ENCODE measurements at regions not wholly inside any gene's neighbourhood (a gene's known extent, or its start where the extent isn't known, plus 50 kb on each side); places are given as distances from the start of the nearest gene placed in this dataset.

GRCh38 chr12:24723759-24724158, 225.1 kb downstream of the BCAT1 start:
- no peak for DNase-seq (ENCODE audit: low spot score)
- Histone ChIP-seq H3K27me3 (no peaks in the 10 kb centered on the region), H3K27ac (no peak overlapping the region), H3K9me3 (ENCODE audit: low read depth) (no peaks in the 10 kb centered on the region), H3K4me1 (ENCODE audit: insufficient read depth) (no peaks in the 10 kb centered on the region), H3K4me3 (no peak overlapping the region), H3K9me2 (replicated peaks; ENCODE audit: insufficient read depth) (no peaks in the 10 kb centered on the region), H2AFZ (no peak overlapping the region), H3K4me2 (no peak overlapping the region), H3K36me3 (replicated peaks; ENCODE audit: insufficient read depth, low read depth) (no peaks in the 10 kb centered on the region), H4K20me1 (ENCODE audit: insufficient read depth, poor library complexity, severe bottlenecking) (no peaks in the 10 kb centered on the region), H3K79me2 (no peaks in the 10 kb centered on the region)
- TF ChIP-seq EZH2 (IDR thresholded peaks at IDR 0.05; ENCODE audit: borderline replicate concordance) (no peak), EZH2phosphoT487 (IDR thresholded peaks at IDR 0.05; ENCODE audit: low read depth, severe bottlenecking, unreplicated experiment) (no peak), CTCF (IDR thresholded peaks at IDR 0.05; ENCODE audit: poor library complexity) (no peak)

GRCh38 chr12:24721191-24721590, 227.7 kb downstream of the BCAT1 start:
- Histone ChIP-seq H3K4me3 (no peak overlapping the region), H3K4me2 (no peak overlapping the region), H3K27ac (no peak overlapping the region), H3K79me2 (no peaks in the 10 kb centered on the region), H3K4me1 (ENCODE audit: insufficient read depth) (no peaks in the 10 kb centered on the region), H4K20me1 (ENCODE audit: insufficient read depth, poor library complexity, severe bottlenecking) (no peaks in the 10 kb centered on the region), H3K9me2 (replicated peaks; ENCODE audit: insufficient read depth) (no peaks in the 10 kb centered on the region), H3K27me3 (no peaks in the 10 kb centered on the region), H3K36me3 (replicated peaks; ENCODE audit: insufficient read depth, low read depth) (no peaks in the 10 kb centered on the region), H2AFZ (no peak overlapping the region), H3K9me3 (ENCODE audit: low read depth) (no peaks in the 10 kb centered on the region)
- DNase-seq (ENCODE audit: low spot score): no peak
- TF ChIP-seq CTCF (IDR thresholded peaks at IDR 0.05; ENCODE audit: poor library complexity) (no peak), EZH2 (IDR thresholded peaks at IDR 0.05; ENCODE audit: borderline replicate concordance) (no peak), EZH2phosphoT487 (IDR thresholded peaks at IDR 0.05; ENCODE audit: low read depth, severe bottlenecking, unreplicated experiment) (no peak)

- TF ChIP-seq CTCF (IDR thresholded peaks at IDR 0.05; ENCODE audit: poor library complexity): no peak
- Histone ChIP-seq H3K27me3 (no peaks in the 10 kb centered on the region), H3K4me1 (ENCODE audit: insufficient read depth) (no peaks in the 10 kb centered on the region), H3K9me2 (replicated peaks; ENCODE audit: insufficient read depth) (no peaks in the 10 kb centered on the region), H3K4me3 (no peak overlapping the region), H2AFZ (no peak overlapping the region), H3K27ac (no peak overlapping the region), H3K9me3 (ENCODE audit: low read depth) (no peaks in the 10 kb centered on the region), H4K20me1 (ENCODE audit: insufficient read depth, poor library complexity, severe bottlenecking) (no peaks in the 10 kb centered on the region), H3K36me3 (replicated peaks; ENCODE audit: insufficient read depth, low read depth) (no peaks in the 10 kb centered on the region), H3K79me2 (no peaks in the 10 kb centered on the region), H3K4me2 (no peak overlapping the region)
- 80% methylated on average over 1 of the region's 1 CpG for WGBS (ENCODE audit: low lambda C conversion rate, missing lambda C conversion rate)
- no peak for DNase-seq (ENCODE audit: low spot score)
These were observed 229.6 kb downstream of the BCAT1 start for GRCh38 chr12:24719293-24719721.

- no peak overlapping the region for H3K4me2 ChIP-seq
- 0% methylated on average over 1 of the region's 1 CpG for WGBS (ENCODE audit: low lambda C conversion rate, missing lambda C conversion rate)
- H3K4me3 ChIP-seq: no peak overlapping the region
- H2AFZ ChIP-seq: no peak overlapping the region
- no peaks in the 10 kb centered on the region for H3K27me3 ChIP-seq
- H3K79me2 ChIP-seq: no peaks in the 10 kb centered on the region
- no peaks in the 10 kb centered on the region for H3K36me3 ChIP-seq (replicated peaks; ENCODE audit: insufficient read depth, low read depth)
- no peaks in the 10 kb centered on the region for H4K20me1 ChIP-seq (ENCODE audit: insufficient read depth, poor library complexity, severe bottlenecking)
- no peaks in the 10 kb centered on the region for H3K9me3 ChIP-seq (ENCODE audit: low read depth)
- DNase-seq (ENCODE audit: low spot score): no peak
- H3K27ac ChIP-seq: no peak overlapping the region
- TF ChIP-seq CTCF (IDR thresholded peaks at IDR 0.05; ENCODE audit: poor library complexity) (no peak), EZH2phosphoT487 (IDR thresholded peaks at IDR 0.05; ENCODE audit: low read depth, severe bottlenecking, unreplicated experiment) (no peak), EZH2 (IDR thresholded peaks at IDR 0.05; ENCODE audit: borderline replicate concordance) (no peak)
- no peaks in the 10 kb centered on the region for H3K9me2 ChIP-seq (replicated peaks; ENCODE audit: insufficient read depth)
- H3K4me1 ChIP-seq (ENCODE audit: insufficient read depth): no peaks in the 10 kb centered on the region
These were observed 230.3 kb downstream of the BCAT1 start for GRCh38 chr12:24718617-24719016.
